Fibroblast of lung (primary cell): ENCODE measurements at regions not wholly inside any gene's neighbourhood (a gene's known extent, or its start where the extent isn't known, plus 50 kb on each side); places are given as distances from the start of the nearest gene placed in this dataset.

Source experiments
- CTCF ChIP-seq, 2 donors: IDR thresholded peaks in 1 of 2; conservative IDR thresholded peaks in 1 of 2; 1 replicate in 1 of 2; 2 replicates in 1 of 2; pipeline ENCODE4 v1.5.1; 2011 to 2012; ENCODE audit warnings: low read length in 2 of 2, control low read depth in 1 of 2, inconsistent platforms in 1 of 2, low read depth in 1 of 2, mild to moderate bottlenecking in 1 of 2
- EZH2 ChIP-seq: IDR thresholded peaks from 2 replicates; pipeline ENCODE4 v1.5.1; 2012; ENCODE audit warnings: low read length, control low read depth, mild to moderate bottlenecking; ENCODE audit errors: missing control alignments

- no peak for TF ChIP-seq EZH2
- no peak for TF ChIP-seq CTCF (conservative IDR thresholded peaks at IDR 0.05 in 1 of 2, IDR thresholded peaks at IDR 0.05 in 1 of 2; ENCODE audit: low read depth in 1 of 2, low read length in 2 of 2)
Measured at GRCh38 chr6:4311976-4312860, 176.8 kb upstream of the ECI2 start.
